ENCODE measurements at regions not wholly inside any gene's neighbourhood (a gene's known extent, or its start where the extent isn't known, plus 50 kb on each side); places are given as distances from the start of the nearest gene placed in this dataset.

- Histone ChIP-seq H3K27ac (no peak overlapping the region), H3K4me3 (no peak overlapping the region), H3K4me1 (no peaks in the 10 kb centered on the region), H3K36me3 (no peaks in the 10 kb centered on the region), H3K9me3 (no peaks in the 10 kb centered on the region), H3K27me3 (no peaks in the 10 kb centered on the region)
- no peak for DNase-seq
- 82 to 91% methylated on average over 3 of the region's 3 CpGs for WGBS, 2 donors
- no peak for ATAC-seq (ENCODE audit: low FRiP score in 2 of 2)
- TF ChIP-seq EP300 (IDR thresholded peaks at IDR 0.05): no peak
- no peak for TF ChIP-seq POLR2A (IDR thresholded peaks at IDR 0.05)
- TF ChIP-seq CTCF (IDR thresholded peaks at IDR 0.05): no peak
- no peak for TF ChIP-seq POLR2AphosphoS5 (IDR thresholded peaks at IDR 0.05)
These were observed 208.3 kb upstream of the LEF1 start for GRCh38 chr4:108377021-108377420.

- Histone ChIP-seq H3K27ac (no peak overlapping the region), H3K36me3 (no peaks in the 10 kb centered on the region), H3K4me1 (no peaks in the 10 kb centered on the region), H3K9me3 (no peaks in the 10 kb centered on the region), H3K27me3 (no peaks in the 10 kb centered on the region), H3K4me3 (no peak overlapping the region)
- no peak for TF ChIP-seq EP300 (IDR thresholded peaks at IDR 0.05)
- no peak for TF ChIP-seq CTCF (IDR thresholded peaks at IDR 0.05)
- TF ChIP-seq POLR2A (IDR thresholded peaks at IDR 0.05): no peak
- TF ChIP-seq POLR2AphosphoS5 (IDR thresholded peaks at IDR 0.05): no peak
- WGBS, 2 donors: 78 to 83% methylated on average over 3 of the region's 3 CpGs
- ATAC-seq (ENCODE audit: low FRiP score in 2 of 2) (no peak), DNase-seq (no peak)
These were observed 206.7 kb upstream of the LEF1 start for GRCh38 chr4:108375434-108375833.

- DNase-seq: no peak
- WGBS, 2 donors: 73 to 77% methylated on average over 5 of the region's 5 CpGs
These were observed 203.9 kb upstream of the LEF1 start for GRCh38 chr4:108372681-108373080.

GRCh38 chr4:108371282-108371681 lies 202.6 kb upstream of the LEF1 start:
- Histone ChIP-seq H3K4me3 (no peak overlapping the region), H3K27me3 (no peaks in the 10 kb centered on the region), H3K27ac (no peak overlapping the region), H3K36me3 (no peaks in the 10 kb centered on the region), H3K4me1 (no peaks in the 10 kb centered on the region), H3K9me3 (no peaks in the 10 kb centered on the region)
- TF ChIP-seq POLR2AphosphoS5 (IDR thresholded peaks at IDR 0.05) (no peak), POLR2A (IDR thresholded peaks at IDR 0.05) (no peak), EP300 (IDR thresholded peaks at IDR 0.05) (no peak), CTCF (IDR thresholded peaks at IDR 0.05) (no peak)
- ATAC-seq (ENCODE audit: low FRiP score in 2 of 2): no peak
- 88 to 89% methylated on average over 8 of the region's 8 CpGs for WGBS, 2 donors
- DNase-seq: no peak

More at GRCh38 chr4:108372681-108373080, 203.9 kb upstream of the LEF1 start:
- no peaks in the 10 kb centered on the region for H3K9me3 ChIP-seq
- H3K27ac ChIP-seq: no peak overlapping the region
- ATAC-seq (ENCODE audit: low FRiP score in 2 of 2): no peak
- H3K4me3 ChIP-seq: no peak overlapping the region
- no peaks in the 10 kb centered on the region for H3K4me1 ChIP-seq
- H3K36me3 ChIP-seq: no peaks in the 10 kb centered on the region
- H3K27me3 ChIP-seq: no peaks in the 10 kb centered on the region
- TF ChIP-seq POLR2AphosphoS5 (IDR thresholded peaks at IDR 0.05): no peak
- no peak for TF ChIP-seq POLR2A (IDR thresholded peaks at IDR 0.05)
- TF ChIP-seq EP300 (IDR thresholded peaks at IDR 0.05): no peak
- no peak for TF ChIP-seq CTCF (IDR thresholded peaks at IDR 0.05)

GRCh38 chr4:108370291-108371141 lies 201.8 kb upstream of the LEF1 start:
- WGBS, 2 donors: 61 to 68% methylated on average over 17 to 21 of the region's 21 CpGs
- no peaks in the 10 kb centered on the region for H3K4me1 ChIP-seq
- DNase-seq (peak in 1 of 2 donors; percentile 46), ATAC-seq (ENCODE audit: low FRiP score in 2 of 2) (peak in 1 of 2 donors; percentile 34)
- H3K27ac ChIP-seq: no peak overlapping the region
- H3K36me3 ChIP-seq: no peaks in the 10 kb centered on the region
- H3K9me3 ChIP-seq: no peaks in the 10 kb centered on the region
- TF ChIP-seq CTCF (IDR thresholded peaks at IDR 0.05): no peak
- TF ChIP-seq POLR2A (IDR thresholded peaks at IDR 0.05): no peak
- no peak for TF ChIP-seq EP300 (IDR thresholded peaks at IDR 0.05)
- TF ChIP-seq POLR2AphosphoS5 (IDR thresholded peaks at IDR 0.05): no peak
- H3K4me3 ChIP-seq: no peak overlapping the region
- H3K27me3 ChIP-seq: no peaks in the 10 kb centered on the region
